Activated CD4-positive, alpha-beta T cell treated with anti-CD3 and anti-CD28 coated beads, Interleukin-2, amount 50 U/mL, for 4 hours (primary cell): ENCODE measurements at regions not wholly inside any gene's neighbourhood (a gene's known extent, or its start where the extent isn't known, plus 50 kb on each side); places are given as distances from the start of the nearest gene placed in this dataset.
"Not testable (repeated sequence)": the region's sequence is repeated elsewhere in the genome, so short reads cannot be mapped to it uniquely, and the experiment has no call there.

Experiments used
- DNase-seq, 2 experiments: peaks; one replicate each; pipeline ENCODE4 v3.0.0-alpha.2; 2020

DNA sequence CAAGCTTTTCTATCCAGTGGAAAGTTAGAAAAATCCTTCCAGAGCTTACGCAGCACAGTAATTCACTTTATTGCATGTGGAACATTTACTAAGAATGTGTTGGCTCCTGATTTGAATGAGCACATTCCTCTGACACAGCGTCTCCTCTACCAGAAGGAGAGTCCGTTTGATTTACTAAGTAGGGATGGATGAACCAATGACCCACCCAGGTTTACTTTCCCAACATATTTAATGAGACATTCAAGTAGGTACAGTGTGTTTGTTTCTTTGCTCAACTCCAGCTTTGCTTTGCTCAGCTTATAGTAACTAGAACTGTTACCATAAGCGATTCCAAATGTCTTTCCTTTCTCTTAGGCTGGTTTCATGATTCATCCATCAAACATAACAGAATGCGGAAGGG lies 161.7 kb downstream of the SMARCA1 start:
- DNase-seq: no peak

DNA sequence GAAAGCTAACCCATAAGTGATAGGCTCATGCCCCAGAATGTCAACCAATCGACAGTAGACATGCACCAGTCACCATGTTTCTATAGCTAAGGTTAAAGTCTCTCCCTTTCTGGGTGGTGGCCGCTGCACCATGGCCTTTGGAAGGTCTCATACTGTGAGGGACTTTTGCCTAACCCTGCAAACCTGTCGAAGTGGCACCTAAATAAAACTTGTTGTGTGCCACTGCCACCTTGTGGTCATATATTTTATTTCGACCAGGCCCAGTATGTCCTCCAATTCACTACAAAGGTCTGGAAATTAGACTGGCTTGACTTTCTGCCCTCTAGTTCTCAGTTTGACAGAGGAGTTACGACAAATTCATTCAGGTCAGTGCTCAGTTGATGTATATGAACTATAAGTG lies 163.1 kb downstream of the SMARCA1 start:
- peak in 1 of 2 experiments; percentile 2 for DNase-seq

DNA sequence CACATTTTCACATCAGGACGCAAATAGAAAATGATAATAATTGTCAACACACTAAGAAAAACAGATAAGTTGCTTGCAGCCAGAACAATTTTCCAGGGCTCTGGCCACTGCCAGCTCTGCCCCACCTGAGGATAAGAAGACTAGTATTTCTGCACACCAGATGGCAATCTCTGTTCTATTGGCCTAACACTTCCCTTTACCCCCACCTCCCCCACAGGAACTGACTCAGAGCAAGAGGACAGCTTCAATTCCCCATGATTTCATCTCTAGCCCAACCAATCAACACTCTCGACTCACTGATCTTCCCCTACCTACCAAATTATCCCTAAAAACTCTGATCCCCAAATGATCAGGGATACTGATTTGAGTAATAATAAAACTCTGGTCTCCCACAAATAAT lies 164.0 kb downstream of the SMARCA1 start:
- no peak for DNase-seq

DNA sequence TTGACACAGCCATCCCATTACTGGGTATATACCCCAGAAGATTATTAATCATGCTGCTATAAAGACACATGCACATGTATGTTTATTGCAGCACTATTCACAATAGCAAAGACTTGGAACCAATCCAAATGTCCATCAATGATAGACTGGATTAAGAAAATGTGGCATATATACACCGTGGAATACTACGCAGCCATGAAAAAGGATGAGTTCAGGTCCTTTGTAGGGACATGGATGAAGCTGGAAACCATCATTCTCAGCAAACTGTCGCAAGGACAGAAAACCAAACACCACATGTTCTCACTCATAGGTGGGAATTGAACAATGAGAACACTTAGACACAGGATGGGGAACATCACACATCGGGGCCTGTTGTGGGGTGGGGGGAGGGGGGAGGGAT lies 165.9 kb downstream of the SMARCA1 start:
- DNase-seq: not testable (repeated sequence)

DNA sequence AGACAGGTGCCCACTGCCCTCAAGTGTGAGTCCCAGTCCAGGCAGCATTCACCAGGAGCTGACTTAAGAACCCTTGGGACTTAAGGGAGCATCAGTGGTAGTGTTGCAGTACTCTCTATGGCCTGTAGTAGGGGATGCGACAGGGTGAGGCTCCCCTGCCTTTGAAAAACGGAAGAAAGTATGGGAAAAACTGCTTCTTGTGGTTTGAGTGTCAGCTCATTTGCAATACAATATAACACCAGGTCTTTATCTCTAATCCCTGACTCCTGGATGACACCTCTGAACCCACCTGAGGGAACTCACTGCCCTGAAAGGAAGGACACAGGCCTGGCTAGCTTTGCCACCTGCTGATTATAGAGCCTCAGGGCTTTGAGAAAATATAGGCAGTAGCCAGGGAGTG lies 176.0 kb downstream of the SMARCA1 start:
- DNase-seq: no peak

DNA sequence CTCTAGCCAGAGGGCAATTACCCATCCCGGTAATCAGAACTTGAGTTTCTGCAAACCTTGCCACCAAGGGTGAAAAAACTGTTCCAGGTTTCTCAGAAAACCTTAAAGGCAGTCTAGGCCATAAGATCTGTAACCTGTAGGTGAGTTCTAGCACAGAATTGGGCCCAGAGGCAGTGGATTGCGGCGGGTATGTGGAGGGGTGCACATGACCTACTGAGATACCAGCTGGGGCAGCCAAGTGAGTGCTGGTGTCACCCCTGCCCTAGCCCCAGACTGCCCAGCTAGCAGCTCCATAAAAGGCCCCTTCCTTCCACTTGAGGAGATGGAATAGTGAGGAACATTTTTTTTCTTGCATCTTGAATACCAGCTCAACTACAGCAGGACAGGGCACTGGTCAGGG lies 176.7 kb downstream of the SMARCA1 start:
- DNase-seq: no peak

DNA sequence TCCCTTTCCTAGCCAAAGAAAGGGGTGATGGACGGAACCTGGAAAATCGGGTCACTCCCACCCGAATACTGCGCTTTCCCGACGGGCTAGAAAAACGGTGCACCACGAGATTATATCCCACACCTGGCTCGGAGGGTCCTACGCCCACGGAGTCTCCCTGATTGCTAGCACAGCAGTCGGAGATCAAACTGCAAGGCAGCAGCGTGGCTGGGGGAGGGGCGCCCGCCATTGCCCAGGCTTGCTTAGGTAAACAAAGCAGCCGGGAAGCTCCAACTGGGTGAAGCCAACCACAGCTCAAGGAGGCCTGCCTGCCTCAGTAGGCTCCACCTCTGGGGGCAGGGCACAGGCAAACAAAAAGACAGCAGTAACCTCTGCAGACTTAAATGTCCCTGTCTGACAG lies 186.0 kb downstream of the SMARCA1 start:
- not testable (repeated sequence) for DNase-seq

DNA sequence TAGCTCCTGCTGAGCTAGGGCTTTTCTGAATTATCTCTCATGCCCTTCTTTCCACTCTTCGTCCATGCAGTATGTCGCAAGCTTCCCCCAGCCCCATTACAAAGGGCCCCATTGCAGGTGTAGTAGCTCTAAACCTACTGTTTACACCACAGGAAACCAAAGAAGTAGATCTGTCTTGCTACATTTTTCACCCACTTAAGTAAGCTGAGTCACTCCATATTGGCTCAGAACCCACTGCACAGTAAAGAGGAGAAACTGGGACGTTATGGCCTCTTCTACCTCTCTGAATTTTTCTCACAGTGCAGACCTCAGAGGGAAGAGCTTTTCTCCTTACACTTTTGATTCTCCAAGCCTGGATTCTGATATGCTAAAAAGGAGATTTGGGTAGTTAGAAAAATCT lies 200.2 kb downstream of the SMARCA1 start:
- DNase-seq: no peak

DNA sequence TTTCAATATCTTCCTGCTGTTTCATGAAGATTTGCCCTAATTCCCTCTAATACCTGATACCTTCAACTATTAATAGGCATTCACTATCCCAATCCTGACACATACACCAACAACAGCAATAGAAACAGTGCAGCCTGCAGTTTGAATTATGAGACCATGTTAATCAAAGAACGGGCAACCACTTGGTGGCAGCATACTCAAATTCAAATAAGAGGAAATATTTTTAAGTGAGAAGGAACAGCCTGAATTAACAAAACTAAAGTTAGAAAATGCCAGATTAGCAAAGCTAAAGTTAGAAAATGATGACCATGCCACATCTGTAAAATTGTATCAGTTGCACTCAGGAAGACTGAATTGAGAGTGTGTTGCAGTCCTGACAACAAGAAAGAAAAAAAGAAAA lies 204.9 kb downstream of the SMARCA1 start:
- DNase-seq: no peak

DNA sequence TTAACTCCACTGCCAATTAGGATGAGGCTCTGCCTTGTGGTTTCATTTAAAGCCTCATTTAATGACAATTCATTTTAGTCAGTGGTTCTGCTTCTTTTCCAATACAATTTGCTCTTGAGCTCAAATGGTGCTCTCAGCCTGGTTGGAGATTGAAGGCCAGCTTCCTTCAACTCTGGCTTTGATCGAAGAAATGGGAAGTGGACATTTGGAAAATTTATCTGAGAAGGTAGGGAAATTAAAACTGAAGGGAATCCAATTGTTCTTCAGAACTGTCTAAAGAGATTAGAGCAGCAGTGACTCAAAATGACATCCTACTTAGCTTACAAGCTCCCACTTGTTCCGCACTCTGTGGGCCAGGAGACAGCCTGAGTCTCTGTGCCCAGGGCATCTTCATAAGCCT lies 206.8 kb downstream of the SMARCA1 start:
- no peak for DNase-seq

DNA sequence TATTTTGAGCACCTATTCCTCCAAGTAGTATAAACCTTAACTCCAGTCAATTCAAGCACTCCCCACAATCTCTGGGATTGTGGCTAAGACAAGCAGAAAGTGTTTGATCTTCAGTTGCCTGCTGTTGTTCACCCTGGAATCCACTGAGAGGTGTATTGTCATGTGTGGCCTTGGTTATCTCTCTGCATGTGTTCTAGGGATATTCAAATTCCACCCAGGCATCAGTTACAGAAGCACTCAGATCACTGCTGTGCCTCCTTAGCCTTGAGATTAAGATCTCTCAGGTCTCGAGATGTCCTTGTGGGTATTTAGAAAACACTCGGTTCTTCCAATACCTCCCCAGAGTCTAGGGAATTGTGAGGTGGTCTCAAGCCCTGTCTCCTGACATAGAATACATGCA lies 213.3 kb downstream of the SMARCA1 start:
- no peak for DNase-seq

DNA sequence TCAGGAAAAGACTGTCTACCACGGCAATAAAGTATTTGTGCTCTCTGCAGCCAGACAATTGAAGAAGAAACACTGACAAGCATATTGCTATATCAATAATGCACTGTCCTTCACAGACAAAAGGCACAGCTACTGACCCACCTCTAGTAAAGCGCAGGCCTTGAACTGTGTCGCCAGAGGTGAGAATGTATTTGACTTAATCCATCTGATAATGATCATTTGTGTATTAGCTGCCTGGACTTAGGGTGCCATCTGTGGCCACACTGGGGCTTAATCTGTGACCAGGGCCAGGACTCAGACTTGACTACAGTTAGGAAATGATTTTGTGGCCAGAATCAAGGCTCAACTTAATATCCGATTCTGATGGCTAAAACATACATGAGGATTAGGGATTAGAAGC lies 260.4 kb downstream of the SMARCA1 start:
- no peak for DNase-seq

DNA sequence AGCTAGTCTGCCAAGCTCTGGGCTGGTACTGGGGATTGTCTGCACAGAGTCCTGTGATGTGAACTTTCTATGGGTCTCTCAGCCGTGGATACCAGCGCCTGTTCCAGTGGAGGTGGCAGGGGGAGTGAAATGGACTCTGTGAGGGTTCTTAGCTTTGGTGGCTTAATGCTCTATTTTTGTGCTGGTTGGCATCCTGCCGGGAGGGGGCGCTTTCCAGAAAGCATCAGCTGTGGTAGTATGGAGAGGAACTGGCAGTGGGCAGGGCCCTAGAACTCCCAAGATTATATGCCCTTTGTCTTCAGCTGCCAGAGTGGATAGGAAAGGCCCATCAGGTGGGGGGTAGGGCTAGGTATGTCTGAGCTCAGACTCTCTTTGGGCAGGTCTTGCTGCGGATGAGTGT lies 267.8 kb downstream of the SMARCA1 start:
- not testable (repeated sequence) for DNase-seq

DNA sequence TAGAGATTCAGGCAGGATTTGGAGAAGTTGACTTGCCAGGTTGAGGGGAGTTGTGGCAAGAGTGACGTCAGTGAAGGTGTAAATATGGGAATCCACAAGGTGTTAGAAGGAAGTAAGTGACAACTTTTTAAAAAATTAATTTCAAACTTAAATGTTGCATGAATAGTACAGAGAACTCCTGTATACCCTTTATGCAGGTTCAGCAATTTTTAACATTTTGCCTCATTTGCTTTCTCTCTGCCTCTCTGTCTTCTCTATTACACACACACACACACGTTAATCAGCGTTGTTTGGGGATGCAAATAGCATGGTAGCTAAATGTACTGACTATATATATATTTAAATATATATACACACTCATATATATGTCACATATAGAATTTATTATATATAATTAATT lies 273.7 kb downstream of the SMARCA1 start:
- DNase-seq: no peak

DNA sequence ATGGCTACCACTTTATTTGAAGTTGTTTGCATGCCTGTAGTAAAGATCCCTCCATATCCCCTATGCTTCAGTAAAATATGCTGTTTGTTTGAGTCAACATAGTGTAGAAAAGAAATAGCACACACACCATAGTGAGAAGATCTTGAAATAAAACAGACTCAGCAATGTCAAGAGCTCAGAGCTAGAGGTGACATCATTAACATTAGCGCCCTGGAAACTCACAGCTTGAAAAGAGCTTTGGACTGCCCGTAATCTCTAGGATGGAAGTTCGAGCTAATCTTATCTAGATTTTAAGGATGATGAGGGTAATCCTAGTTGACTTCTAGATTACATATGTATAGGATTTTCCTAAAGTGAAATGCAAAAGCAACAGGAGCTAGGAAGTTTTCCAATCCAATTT lies 275.6 kb downstream of the SMARCA1 start:
- no peak for DNase-seq

DNA sequence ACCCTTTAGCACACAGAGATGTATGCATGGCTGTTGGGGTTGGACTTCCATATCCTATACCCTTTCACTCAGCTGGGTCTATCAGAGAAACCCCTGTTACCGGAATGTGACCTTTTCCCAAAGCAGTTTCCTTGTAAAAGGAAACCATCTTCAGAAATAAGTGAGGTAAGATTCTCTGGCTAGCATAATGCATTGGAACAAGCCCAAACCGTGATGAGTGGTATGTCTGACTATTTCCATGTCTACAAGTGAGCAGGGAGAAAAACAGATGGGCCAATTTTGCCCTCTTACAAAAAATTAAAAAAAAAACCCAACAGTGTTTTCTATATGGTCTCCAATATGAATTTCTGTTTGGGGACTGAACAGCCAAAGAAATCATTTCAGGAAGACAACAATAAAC lies 283.9 kb downstream of the SMARCA1 start:
- no peak for DNase-seq

DNA sequence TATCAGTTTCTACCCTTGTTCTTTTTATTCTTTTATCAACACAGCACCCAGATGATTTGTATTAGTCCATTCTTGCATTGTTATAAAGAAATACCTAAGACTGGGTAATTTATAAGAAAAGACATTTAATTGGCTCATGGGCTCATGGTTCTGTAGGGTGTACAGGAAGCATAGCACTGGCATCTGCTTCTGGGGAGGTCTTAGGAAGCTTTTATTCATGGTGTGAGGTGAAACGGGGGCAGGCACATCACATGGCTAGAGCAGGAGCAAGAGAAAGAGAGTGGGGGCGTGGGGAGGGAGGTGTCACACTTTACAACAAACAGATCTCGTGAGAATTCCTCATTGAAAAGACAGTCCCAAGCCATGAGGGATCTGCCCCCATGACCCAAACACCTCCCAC lies 285.3 kb downstream of the SMARCA1 start:
- DNase-seq: no peak

DNA sequence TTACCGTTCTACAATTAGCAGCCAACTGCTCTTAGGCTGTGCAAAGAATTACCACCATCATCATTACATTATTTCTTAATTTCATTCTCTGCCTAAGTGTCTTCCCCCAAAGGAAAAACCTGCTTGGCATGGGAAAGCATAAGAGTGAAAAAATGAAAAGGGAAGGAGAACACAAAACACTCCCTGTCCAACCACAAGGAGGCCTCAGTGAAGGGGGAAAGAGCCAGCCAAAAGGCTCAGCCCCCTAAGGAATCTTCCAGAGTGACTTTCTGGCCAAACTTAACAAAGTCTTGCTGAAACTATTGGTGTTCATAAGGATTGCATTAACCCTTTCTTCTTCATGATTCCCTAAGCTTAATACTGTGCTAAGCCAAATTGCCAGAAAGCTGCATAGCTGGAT lies 287.4 kb downstream of the SMARCA1 start:
- DNase-seq: no peak

DNA sequence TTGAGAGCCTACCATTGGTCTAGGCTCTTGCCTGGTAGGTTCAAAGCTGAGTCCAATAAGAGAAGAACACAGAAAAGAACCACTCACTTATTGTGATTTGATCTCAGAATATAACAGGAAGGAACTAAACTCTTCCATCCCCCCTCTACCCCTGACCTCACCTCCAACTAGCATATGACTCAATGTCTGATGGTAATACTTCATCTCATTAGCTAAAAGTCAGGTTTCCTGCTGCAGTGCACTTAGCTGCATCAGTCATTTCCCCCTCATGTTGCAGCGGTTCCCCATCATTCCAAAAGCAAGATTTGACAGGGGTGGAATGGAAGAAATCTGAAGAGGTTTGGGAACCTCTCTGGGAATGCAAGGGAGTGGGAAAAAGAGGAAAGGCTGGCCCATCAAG lies 289.5 kb downstream of the SMARCA1 start:
- DNase-seq: no peak

DNA sequence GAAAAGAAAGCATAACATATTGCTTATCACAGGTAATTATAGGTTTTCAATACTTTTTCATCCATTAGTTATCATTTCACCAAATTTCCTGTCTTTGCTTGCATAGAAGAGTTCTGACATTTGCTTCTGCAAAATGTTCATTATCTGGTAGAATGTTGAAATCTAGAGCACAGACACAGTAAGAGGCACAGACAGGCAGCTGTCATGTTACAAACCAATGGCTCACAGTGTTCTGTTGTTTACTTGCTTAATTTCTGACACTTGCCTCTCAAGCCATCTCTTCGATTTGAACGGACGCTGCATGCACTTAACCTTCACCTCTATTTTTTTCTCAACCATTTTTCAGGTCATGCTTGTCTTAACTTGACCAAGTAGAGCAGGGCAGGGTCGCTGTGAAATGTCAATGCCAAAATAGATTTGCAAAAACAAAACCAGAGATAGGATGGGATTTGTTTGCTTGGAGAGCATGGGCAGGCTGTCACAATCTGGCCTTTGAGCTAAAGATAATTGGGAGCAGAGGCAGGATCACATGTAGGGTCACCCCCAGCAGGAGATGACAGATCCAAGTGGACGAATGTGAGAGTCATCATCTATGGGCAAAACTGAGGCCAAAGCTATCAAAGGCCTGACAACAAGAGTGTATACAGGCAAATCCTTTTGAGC lies 292.3 kb downstream of the SMARCA1 start:
- DNase-seq: no peak

DNA sequence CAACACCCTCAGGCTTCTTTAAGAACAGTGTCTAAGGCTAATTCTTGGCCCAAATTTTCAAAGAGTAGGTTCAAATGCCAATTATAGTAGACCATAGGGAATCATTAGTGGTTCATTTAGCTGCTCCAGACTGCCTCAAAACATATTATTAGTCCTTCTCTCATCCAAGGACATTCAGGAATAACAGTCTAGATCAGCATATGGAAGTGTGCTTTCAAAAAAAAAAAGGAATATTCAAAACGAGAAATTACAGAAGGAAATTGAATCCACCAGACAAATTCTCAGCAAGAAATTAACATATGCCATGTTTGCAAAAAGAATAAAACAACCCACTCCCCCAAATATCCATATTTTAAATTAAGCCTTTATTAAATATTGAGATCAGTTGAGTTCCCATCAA lies 293.1 kb downstream of the SMARCA1 start:
- no peak for DNase-seq

DNA sequence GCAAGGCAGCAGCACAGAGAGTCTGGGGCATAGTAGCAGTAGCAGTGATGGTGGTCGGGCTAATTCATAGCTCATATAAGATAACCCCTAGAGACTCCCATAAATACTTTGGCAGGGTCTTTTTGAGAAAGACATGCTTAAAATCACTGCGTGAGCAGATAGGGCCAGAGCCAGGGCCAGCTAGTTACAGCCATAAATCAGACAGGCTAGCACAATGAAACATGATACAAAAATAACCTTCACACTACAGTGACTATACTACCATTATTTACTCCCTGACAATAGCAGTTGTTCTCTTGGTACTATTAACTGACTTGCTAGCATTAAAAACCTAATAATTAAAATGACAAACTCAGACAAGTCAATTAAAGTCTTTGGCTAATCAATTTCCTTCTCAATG lies 295.9 kb downstream of the SMARCA1 start:
- no peak for DNase-seq

DNA sequence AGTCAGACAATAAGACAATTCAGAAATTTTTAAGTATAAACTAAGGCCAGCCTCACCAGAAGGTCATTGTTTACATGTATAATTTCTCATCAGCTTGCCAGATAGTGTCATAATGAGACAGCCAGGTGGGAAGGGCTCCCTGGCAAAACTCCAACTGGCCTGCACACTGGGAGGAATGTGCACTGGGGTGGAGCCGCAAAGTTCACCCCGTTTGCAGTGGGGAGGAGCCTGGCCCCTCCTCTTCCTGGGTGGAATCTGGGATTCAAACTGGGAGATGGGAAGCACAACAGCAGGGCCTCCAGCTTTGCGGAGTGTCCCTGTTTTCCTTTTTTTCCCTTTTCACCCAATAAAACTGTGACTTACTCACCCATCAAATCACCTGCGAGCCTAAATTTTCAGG lies 329.9 kb downstream of the SMARCA1 start:
- no peak for DNase-seq

DNA sequence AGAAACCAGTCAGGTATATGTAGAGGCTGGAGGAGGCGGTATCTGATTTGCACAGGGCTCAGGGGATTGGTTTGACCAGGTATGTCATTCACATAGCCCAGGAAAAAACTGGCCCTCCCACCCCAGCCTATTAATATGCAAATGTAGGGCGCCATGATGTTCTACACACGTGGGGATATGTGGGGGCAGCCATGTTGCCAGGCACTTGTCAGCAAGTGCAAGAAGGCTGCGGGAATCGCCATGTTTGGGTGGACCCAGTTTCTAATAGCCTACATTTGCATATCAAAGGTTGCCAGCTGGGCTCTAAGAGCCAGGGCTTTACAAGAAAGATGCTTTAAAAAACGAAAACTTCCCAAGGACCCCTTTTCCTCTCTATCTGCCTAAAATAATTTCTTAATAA lies 335.1 kb downstream of the SMARCA1 start:
- DNase-seq: no peak

DNA sequence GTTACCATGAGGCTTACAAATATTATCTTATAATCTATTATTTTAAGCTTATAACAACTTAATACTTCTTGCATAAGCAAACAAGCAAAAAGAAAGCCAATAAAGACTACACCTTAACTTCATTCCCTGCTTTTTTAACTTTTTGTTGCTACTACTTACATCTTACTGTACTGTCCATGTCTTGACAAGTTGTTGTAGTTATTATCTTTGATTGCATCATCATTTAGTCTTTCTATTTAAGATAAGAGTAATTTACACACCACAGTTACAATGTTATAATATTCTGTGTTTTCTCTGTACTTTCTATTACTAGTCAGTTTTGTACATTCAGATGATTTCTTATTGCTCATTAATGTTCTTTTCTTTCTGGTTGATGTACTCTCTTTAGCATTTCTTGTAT lies 346.6 kb downstream of the SMARCA1 start:
- DNase-seq: no peak

DNA sequence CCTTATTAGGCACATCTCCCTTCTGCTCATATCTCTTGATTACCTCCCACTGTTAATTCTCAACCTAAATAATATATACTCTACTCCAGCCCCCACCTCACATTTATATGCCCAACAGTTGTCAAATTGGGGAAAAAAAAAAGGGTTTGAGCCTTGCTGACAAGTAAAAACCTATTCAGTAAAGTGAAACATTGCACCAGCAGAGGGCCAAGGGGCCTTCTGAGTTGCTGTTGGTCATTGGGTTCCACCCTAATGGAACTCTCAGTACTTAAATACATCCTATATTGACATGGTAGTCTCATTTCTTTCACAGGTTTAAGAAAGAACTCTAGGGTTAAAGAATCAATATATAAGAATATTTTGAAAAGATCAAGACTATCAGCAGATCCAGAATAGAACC lies 362.2 kb downstream of the SMARCA1 start:
- DNase-seq: no peak
